ENCODE measurements at regions not wholly inside any gene's neighbourhood (a gene's known extent, or its start where the extent isn't known, plus 50 kb on each side); places are given as distances from the start of the nearest gene placed in this dataset.

- TF ChIP-seq CTCF (IDR thresholded peaks at IDR 0.05; ENCODE audit: insufficient read depth, low read length, poor library complexity, severe bottlenecking) = no peak
- Histone ChIP-seq H3K36me3 (ENCODE audit: control insufficient read depth, insufficient read depth, low read length) (no peaks in the 10 kb centered on the region), H3K4me3 (ENCODE audit: low read depth, low read length) (no peak overlapping the region), H3K27me3 (ENCODE audit: control insufficient read depth, insufficient read depth, low read length) (no peaks in the 10 kb centered on the region)
- no peak for DNase-seq (ENCODE audit: low read depth)
Measured at GRCh38 chr12:47391566-47391965, 311.8 kb upstream of the AMIGO2 start.

- Histone ChIP-seq H3K27me3 (ENCODE audit: control insufficient read depth, insufficient read depth, low read length) (no peaks in the 10 kb centered on the region), H3K4me3 (ENCODE audit: low read depth, low read length) (no peak overlapping the region), H3K36me3 (ENCODE audit: control insufficient read depth, insufficient read depth, low read length) (no peaks in the 10 kb centered on the region)
- no peak for TF ChIP-seq CTCF (IDR thresholded peaks at IDR 0.05; ENCODE audit: insufficient read depth, low read length, poor library complexity, severe bottlenecking)
- no peak for DNase-seq (ENCODE audit: low read depth)
Measured at GRCh38 chr12:47388712-47389111, 309.0 kb upstream of the AMIGO2 start.

- DNase-seq (ENCODE audit: low read depth) = no peak
- no peak overlapping the region for H3K4me3 ChIP-seq (ENCODE audit: low read depth, low read length)
- no peak for TF ChIP-seq CTCF (IDR thresholded peaks at IDR 0.05; ENCODE audit: insufficient read depth, low read length, poor library complexity, severe bottlenecking)
- H3K27me3 ChIP-seq (ENCODE audit: control insufficient read depth, insufficient read depth, low read length) = no peaks in the 10 kb centered on the region
- no peaks in the 10 kb centered on the region for H3K36me3 ChIP-seq (ENCODE audit: control insufficient read depth, insufficient read depth, low read length)
Measured at GRCh38 chr12:47387994-47388393, 308.2 kb upstream of the AMIGO2 start.

GRCh38 chr12:47385653-47386052, 305.9 kb upstream of the AMIGO2 start:
- Histone ChIP-seq H3K36me3 (ENCODE audit: control insufficient read depth, insufficient read depth, low read length) (no peaks in the 10 kb centered on the region), H3K4me3 (ENCODE audit: low read depth, low read length) (no peak overlapping the region), H3K27me3 (ENCODE audit: control insufficient read depth, insufficient read depth, low read length) (no peaks in the 10 kb centered on the region)
- no peak for DNase-seq (ENCODE audit: low read depth)
- TF ChIP-seq CTCF (IDR thresholded peaks at IDR 0.05; ENCODE audit: insufficient read depth, low read length, poor library complexity, severe bottlenecking) = no peak

- DNase-seq (ENCODE audit: low read depth) = no peak
- H3K27me3 ChIP-seq (ENCODE audit: control insufficient read depth, insufficient read depth, low read length) = no peaks in the 10 kb centered on the region
- TF ChIP-seq CTCF (IDR thresholded peaks at IDR 0.05; ENCODE audit: insufficient read depth, low read length, poor library complexity, severe bottlenecking) = no peak
- H3K4me3 ChIP-seq (ENCODE audit: low read depth, low read length) = no peak overlapping the region
- H3K36me3 ChIP-seq (ENCODE audit: control insufficient read depth, insufficient read depth, low read length) = no peaks in the 10 kb centered on the region
Measured at GRCh38 chr12:47383942-47384341, 304.2 kb upstream of the AMIGO2 start.

GRCh38 chr12:47382305-47382704, 302.5 kb upstream of the AMIGO2 start:
- H3K36me3 ChIP-seq (ENCODE audit: control insufficient read depth, insufficient read depth, low read length) = no peaks in the 10 kb centered on the region
- DNase-seq (ENCODE audit: low read depth) = no peak
- H3K27me3 ChIP-seq (ENCODE audit: control insufficient read depth, insufficient read depth, low read length) = no peaks in the 10 kb centered on the region
- H3K4me3 ChIP-seq (ENCODE audit: low read depth, low read length) = no peak overlapping the region
- no peak for TF ChIP-seq CTCF (IDR thresholded peaks at IDR 0.05; ENCODE audit: insufficient read depth, low read length, poor library complexity, severe bottlenecking)
